GM06990 (cell line): ENCODE measurements at regions not wholly inside any gene's neighbourhood (a gene's known extent, or its start where the extent isn't known, plus 50 kb on each side); places are given as distances from the start of the nearest gene placed in this dataset.
"Not testable (repeated sequence)": the region's sequence is repeated elsewhere in the genome, so short reads cannot be mapped to it uniquely, and the experiment has no call there.

Source experiments
- DNase-seq: peaks from one replicate; pipeline ENCODE4 v3.0.0-alpha.2; 2011; ENCODE audit not compliant: insufficient read length; ENCODE audit errors: extremely low read depth
- H3K27me3 ChIP-seq: replicated peaks from 2 replicates; pipeline ENCODE4 v1.6.0; 2011; ENCODE audit warnings: low read length; ENCODE audit not compliant: control insufficient read depth, insufficient read depth
- H3K36me3 ChIP-seq: 2 replicates; pipeline ENCODE4 v1.5.1; 2011; ENCODE audit warnings: low read length; ENCODE audit not compliant: control insufficient read depth, insufficient read depth
- H3K4me3 ChIP-seq: replicated peaks from 2 replicates; pipeline ENCODE4 v1.5.1; 2011; ENCODE audit warnings: low read depth, mild to moderate bottlenecking, control low read depth, low read length
- TF ChIP-seq, protein P1 (sequence below): IDR thresholded peaks from 2 replicates; pipeline ENCODE4 v1.5.1; 2011; ENCODE audit warnings: low read length, control low read depth, mild to moderate bottlenecking, inconsistent platforms; ENCODE audit not compliant: insufficient read depth, poor library complexity, severe bottlenecking

DNA sequence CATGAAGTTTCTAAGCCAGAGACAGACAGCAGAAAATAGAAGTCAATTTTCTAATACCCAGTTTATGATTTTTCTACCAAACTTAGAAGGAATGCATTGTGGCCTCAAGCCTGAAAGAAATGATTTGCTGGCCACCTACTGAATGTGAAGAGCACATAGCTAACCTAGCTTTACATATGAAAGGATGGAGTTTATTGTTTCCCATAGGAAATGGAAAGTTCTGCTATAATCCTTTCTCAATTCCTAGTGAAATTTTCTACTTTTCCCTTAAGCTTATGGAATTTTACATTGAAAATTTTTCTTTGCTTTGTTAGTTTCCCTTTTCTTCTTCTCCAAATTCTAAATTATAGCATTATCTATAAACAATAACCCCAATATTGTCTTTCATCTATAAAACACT, 110.1 kb downstream of the TMEM167A start:
- TF ChIP-seq, protein P1, sequence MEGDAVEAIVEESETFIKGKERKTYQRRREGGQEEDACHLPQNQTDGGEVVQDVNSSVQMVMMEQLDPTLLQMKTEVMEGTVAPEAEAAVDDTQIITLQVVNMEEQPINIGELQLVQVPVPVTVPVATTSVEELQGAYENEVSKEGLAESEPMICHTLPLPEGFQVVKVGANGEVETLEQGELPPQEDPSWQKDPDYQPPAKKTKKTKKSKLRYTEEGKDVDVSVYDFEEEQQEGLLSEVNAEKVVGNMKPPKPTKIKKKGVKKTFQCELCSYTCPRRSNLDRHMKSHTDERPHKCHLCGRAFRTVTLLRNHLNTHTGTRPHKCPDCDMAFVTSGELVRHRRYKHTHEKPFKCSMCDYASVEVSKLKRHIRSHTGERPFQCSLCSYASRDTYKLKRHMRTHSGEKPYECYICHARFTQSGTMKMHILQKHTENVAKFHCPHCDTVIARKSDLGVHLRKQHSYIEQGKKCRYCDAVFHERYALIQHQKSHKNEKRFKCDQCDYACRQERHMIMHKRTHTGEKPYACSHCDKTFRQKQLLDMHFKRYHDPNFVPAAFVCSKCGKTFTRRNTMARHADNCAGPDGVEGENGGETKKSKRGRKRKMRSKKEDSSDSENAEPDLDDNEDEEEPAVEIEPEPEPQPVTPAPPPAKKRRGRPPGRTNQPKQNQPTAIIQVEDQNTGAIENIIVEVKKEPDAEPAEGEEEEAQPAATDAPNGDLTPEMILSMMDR: no peak
- no peaks in the 10 kb centered on the region for H3K27me3 ChIP-seq
- H3K36me3 ChIP-seq: no peaks in the 10 kb centered on the region
- DNase-seq: no peak
- H3K4me3 ChIP-seq: no peak overlapping the region

DNA sequence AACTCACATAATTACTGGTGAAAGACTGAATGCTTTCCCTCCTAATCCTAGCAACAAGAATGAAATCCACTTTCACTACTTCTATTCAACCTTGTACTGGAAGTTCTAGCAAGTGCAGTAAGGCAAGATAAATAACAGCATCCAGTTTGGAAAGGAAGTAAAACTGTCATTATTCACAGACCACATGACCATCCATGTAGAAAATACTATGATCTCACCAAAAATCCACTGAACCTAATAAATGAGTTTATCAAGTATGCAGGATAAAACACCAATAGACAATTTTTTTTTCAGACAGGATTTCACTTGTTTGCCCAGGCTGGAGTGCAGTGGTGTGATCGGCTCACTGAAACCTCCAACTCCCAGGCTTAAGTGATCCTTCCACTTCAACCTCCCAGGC, 117.7 kb downstream of the TMEM167A start:
- no peaks in the 10 kb centered on the region for H3K27me3 ChIP-seq
- no peak for DNase-seq
- TF ChIP-seq, protein P1: no peak
- no peak overlapping the region for H3K4me3 ChIP-seq
- no peaks in the 10 kb centered on the region for H3K36me3 ChIP-seq

DNA sequence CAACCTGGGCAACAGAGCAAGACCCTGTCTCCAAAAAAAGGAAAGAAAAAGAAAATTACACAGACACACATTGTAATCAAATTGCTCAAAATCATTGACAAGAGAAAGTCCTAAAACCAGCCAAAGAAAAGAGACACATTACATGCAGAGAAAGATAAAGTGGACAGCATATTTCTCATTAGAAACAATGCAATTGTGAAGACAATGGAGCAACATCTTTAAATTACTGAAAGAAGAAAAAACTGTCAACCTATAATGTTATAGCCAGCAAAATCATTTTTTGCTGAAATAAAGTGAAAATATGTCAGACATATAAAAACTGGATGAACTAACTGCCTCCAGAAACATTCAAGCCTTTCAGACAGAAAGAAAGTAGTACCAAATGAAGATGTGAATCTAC, 120.6 kb downstream of the TMEM167A start:
- no peak overlapping the region for H3K4me3 ChIP-seq
- TF ChIP-seq, protein P1: no peak
- no peaks in the 10 kb centered on the region for H3K27me3 ChIP-seq
- DNase-seq: no peak
- no peaks in the 10 kb centered on the region for H3K36me3 ChIP-seq

DNA sequence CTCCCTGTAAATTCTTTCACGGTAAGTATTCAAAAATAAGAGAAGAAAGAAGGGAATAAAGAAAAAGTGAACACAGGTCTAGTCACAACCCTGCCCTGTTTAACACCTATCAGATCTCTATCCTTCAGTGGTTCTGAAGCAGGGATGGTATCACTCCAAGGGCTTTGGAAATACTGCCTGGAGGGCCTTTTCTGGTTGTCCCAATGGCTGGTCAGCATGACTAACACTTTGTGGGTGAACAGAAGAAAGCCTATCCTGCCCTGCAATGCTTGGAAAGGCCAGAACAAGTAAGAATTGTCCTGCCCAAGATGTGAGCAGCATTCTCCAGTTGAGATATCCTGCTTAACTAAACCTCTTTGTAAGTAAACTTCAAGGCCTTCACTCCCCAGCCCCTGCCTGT, 124.9 kb downstream of the TMEM167A start:
- TF ChIP-seq, protein P1: no peak
- DNase-seq: no peak
- no peaks in the 10 kb centered on the region for H3K36me3 ChIP-seq
- no peak overlapping the region for H3K4me3 ChIP-seq
- no peaks in the 10 kb centered on the region for H3K27me3 ChIP-seq

DNA sequence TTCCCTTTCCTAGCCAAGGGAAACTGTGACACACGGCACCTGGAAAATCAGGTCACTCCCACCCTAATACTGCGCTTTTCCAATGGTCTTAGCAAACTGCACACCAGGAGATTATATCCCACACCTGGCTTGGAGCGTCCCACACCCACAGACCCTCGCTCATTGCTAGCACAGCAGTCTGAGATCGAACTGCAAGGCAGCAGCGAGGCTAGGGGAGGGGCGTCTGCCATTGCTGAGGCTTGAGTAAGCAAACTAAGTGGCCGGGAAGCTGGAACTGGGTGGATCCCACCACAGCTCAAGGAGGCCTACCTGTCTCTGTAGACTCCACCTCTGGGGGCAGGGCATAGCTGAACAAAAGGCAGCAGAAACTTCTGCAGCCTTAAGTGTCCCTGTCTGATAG, 132.9 kb downstream of the TMEM167A start:
- DNase-seq, H3K4me3 ChIP-seq, H3K27me3 ChIP-seq, H3K36me3 ChIP-seq: not testable (repeated sequence)

DNA sequence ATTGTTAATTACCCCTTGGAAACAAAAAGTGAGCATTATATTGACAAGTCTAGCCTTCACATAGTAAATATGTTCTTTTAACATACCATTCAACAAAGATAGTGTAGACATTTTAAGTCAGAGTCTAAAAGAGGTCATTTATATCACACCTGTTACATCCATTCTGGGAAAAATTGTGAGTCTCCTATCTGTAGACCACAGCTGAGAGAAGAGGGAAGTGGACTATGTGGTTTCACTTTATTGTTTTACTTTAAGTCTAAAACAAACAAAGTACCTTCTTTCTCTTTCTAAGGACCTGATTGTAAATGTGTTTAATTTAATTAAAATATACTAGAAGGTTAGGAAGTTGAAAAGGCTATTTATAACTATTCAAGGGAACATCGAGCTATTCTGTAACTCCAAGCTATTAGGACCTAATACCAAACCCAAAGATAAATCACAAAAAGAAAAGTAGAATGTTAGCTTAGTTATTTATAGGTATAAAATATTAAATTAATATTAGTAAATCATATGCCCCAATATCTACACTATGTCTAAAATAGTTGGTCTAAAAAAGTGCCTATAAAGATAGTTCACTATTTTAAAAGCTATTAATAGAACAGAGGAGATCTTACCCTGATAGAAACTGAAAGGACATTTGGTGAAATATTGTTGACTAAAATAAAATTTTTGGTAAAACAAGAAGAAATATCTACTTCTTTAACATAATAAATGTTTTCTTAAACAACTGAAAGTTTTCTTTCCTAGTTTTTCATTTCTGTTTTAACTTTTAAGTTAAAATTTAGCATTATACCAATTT, 134.9 kb downstream of the TMEM167A start:
- no peak for DNase-seq

More for the DNA sequence above, 134.9 kb downstream of the TMEM167A start:
- H3K36me3 ChIP-seq: no peaks in the 10 kb centered on the region
- H3K27me3 ChIP-seq: no peaks in the 10 kb centered on the region
- TF ChIP-seq, protein P1: no peak
- no peak overlapping the region for H3K4me3 ChIP-seq
